ENCODE measurements at regions not wholly inside any gene's neighbourhood (a gene's known extent, or its start where the extent isn't known, plus 50 kb on each side); places are given as distances from the start of the nearest gene placed in this dataset.

- TF ChIP-seq CTCF (IDR thresholded peaks at IDR 0.05) (no peak), EP300 (IDR thresholded peaks at IDR 0.05) (no peak), POLR2A (IDR thresholded peaks at IDR 0.05) (no peak), POLR2AphosphoS5 (IDR thresholded peaks at IDR 0.05) (no peak)
- DNase-seq, result no peak
- no peaks in the 10 kb centered on the region for H3K36me3 ChIP-seq
- peaks cover 0 to 22% (median 0%) of the 10 kb centered on the region in 3 donors for H3K27me3 ChIP-seq
- no peaks in the 10 kb centered on the region for H3K9me3 ChIP-seq
- no peaks in the 10 kb centered on the region for H3K4me1 ChIP-seq
- 77 to 78% methylated on average over 6 of the region's 6 CpGs for WGBS, 2 donors
- no peak overlapping the region for H3K27ac ChIP-seq
- H3K4me3 ChIP-seq, result no peak overlapping the region
- intact Hi-C loops (cut with DNase I), result no loop called here
Observed at GRCh38 chr22:48207919-48208535, 1445.6 kb downstream of the TBC1D22A start.

GRCh38 chr22:48205790-48206189 lies 1443.3 kb downstream of the TBC1D22A start:
- WGBS, 2 donors, result 81 to 83% methylated on average over 3 of the region's 3 CpGs
- H3K9me3 ChIP-seq, result no peaks in the 10 kb centered on the region
- no peak for DNase-seq

GRCh38 chr22:48205161-48205560 lies 1442.7 kb downstream of the TBC1D22A start:
- intact Hi-C loops (cut with DNase I), result no loop called here
- Histone ChIP-seq H3K36me3 (no peaks in the 10 kb centered on the region), H3K4me3 (no peak overlapping the region), H3K27me3 (peaks cover 0 to 16% (median 0%) of the 10 kb centered on the region in 3 donors), H3K4me1 (no peaks in the 10 kb centered on the region), H3K9me3 (no peaks in the 10 kb centered on the region), H3K27ac (no peak overlapping the region)
- no peak for TF ChIP-seq POLR2AphosphoS5 (IDR thresholded peaks at IDR 0.05)
- no peak for TF ChIP-seq POLR2A (IDR thresholded peaks at IDR 0.05)
- TF ChIP-seq EP300 (IDR thresholded peaks at IDR 0.05), result no peak
- TF ChIP-seq CTCF (IDR thresholded peaks at IDR 0.05), result no peak
- no peak for DNase-seq
- 83 to 86% methylated on average over 7 of the region's 7 CpGs for WGBS, 2 donors

More at GRCh38 chr22:48205790-48206189, 1443.3 kb downstream of the TBC1D22A start:
- Histone ChIP-seq H3K36me3 (no peaks in the 10 kb centered on the region), H3K27ac (no peak overlapping the region), H3K4me3 (no peak overlapping the region), H3K4me1 (no peaks in the 10 kb centered on the region), H3K27me3 (peaks cover 0 to 18% (median 0%) of the 10 kb centered on the region in 3 donors)
- intact Hi-C loops (cut with DNase I), result no loop called here
- TF ChIP-seq POLR2AphosphoS5 (IDR thresholded peaks at IDR 0.05) (no peak), EP300 (IDR thresholded peaks at IDR 0.05) (no peak), POLR2A (IDR thresholded peaks at IDR 0.05) (no peak), CTCF (IDR thresholded peaks at IDR 0.05) (no peak)

- Histone ChIP-seq H3K27me3 (peaks cover 0 to 12% (median 0%) of the 10 kb centered on the region in 3 donors), H3K27ac (no peak overlapping the region), H3K4me3 (no peak overlapping the region), H3K36me3 (no peaks in the 10 kb centered on the region), H3K9me3 (no peaks in the 10 kb centered on the region), H3K4me1 (no peaks in the 10 kb centered on the region)
- 72 to 83% methylated on average over 2 of the region's 2 CpGs for WGBS, 2 donors
- intact Hi-C loops (cut with DNase I), result no loop called here
- TF ChIP-seq POLR2AphosphoS5 (IDR thresholded peaks at IDR 0.05) (no peak), POLR2A (IDR thresholded peaks at IDR 0.05) (no peak), EP300 (IDR thresholded peaks at IDR 0.05) (no peak), CTCF (IDR thresholded peaks at IDR 0.05) (no peak)
- no peak for DNase-seq
Observed at GRCh38 chr22:48204296-48204695, 1441.8 kb downstream of the TBC1D22A start.

- Histone ChIP-seq H3K27ac (no peak overlapping the region), H3K4me1 (no peaks in the 10 kb centered on the region), H3K36me3 (no peaks in the 10 kb centered on the region), H3K4me3 (no peak overlapping the region), H3K9me3 (no peaks in the 10 kb centered on the region), H3K27me3 (peaks cover 0 to 23% (median 0%) of the 10 kb centered on the region in 3 donors)
- WGBS, 2 donors, result 94 to 97% methylated on average over 7 of the region's 7 CpGs
- no peak for DNase-seq
- no peak for TF ChIP-seq CTCF (IDR thresholded peaks at IDR 0.05)
- no peak for TF ChIP-seq POLR2AphosphoS5 (IDR thresholded peaks at IDR 0.05)
- TF ChIP-seq POLR2A (IDR thresholded peaks at IDR 0.05), result no peak
- TF ChIP-seq EP300 (IDR thresholded peaks at IDR 0.05), result no peak
- intact Hi-C loops (cut with DNase I), result no loop called here
Observed at GRCh38 chr22:48199667-48200066, 1437.2 kb downstream of the TBC1D22A start.
